K562 (cell line): ENCODE measurements at regions not wholly inside any gene's neighbourhood (a gene's known extent, or its start where the extent isn't known, plus 50 kb on each side); places are given as distances from the start of the nearest gene placed in this dataset.

Source experiments
- ATAC-seq: fragments of 200-7000 bp; cut with Tn5 transposase; 3 replicates; pipeline ENCODE4 v1.9.1; 2020; ENCODE audit warnings: moderate library complexity
- BruUV-seq: library from RNA; stranded (reverse); fragments of 400-500 nt; replicated peaks from 2 replicates; lab custom pipeline; 2021; lab: Mats Ljungman, UMichigan
- CTCF ChIA-PET: fragments of 300-600 bp; formaldehyde crosslinking; extraction: SDS; loops from one replicate; lab custom pipeline; 2021; ENCODE audit warnings: low intra/inter-chr PET ratio; lab: Yijun Ruan, JAX
- POLR2A ChIA-PET: fragments of 300-600, 350-650 bp; sonication (Branson Sonifier 250); formaldehyde crosslinking; extraction: SDS; loops from one replicate; lab custom pipeline; 2021; ENCODE audit warnings: antibody characterized with exemption, inconsistent platforms; lab: Yijun Ruan, JAX
- DNase-seq, 4 experiments: peaks; one replicate each; pipeline versions ENCODE4 v3.0.0 to v3.0.0-alpha.2; 2011 to 2018; ENCODE audit warnings: low spot score in 3 of 4, mixed read lengths in 3 of 4; ENCODE audit errors: extremely low read depth in 1 of 4
- FAIRE-seq: peaks from 2 replicates; lab custom pipeline; 2011; peaks lifted over from hg19 to GRCh38; lab: Jason Lieb, UNC
- H2AFZ ChIP-seq: 2 replicates; pipeline ENCODE4 v1.6.0; 2011; ENCODE audit warnings: low read depth, low read length, control low read depth, inconsistent platforms
- H3K27ac ChIP-seq: fragments of 200-600 bp; 3 replicates; pipeline ENCODE4 v1.8.0; 2011; ENCODE audit warnings: low read depth, mild to moderate bottlenecking, control low read depth, inconsistent platforms, low read length, moderate library complexity, mixed read lengths; ENCODE audit errors: extremely low read depth
- H3K27me3 ChIP-seq, 2 experiments: fragments of 300-600 bp in 1 of 2; 2 replicates in 1 of 2; 3 replicates in 1 of 2; pipeline versions ENCODE4 v1.6.0 to v1.8.0; 2011; ENCODE audit warnings: inconsistent platforms in 2 of 2, low read length in 2 of 2, mild to moderate bottlenecking in 1 of 2, mixed read lengths in 1 of 2, moderate library complexity in 1 of 2; ENCODE audit not compliant: control insufficient read depth in 2 of 2, insufficient read depth in 2 of 2
- H3K36me3 ChIP-seq: fragments of 300-600 bp; 3 replicates; pipeline ENCODE4 v1.8.0; 2011; ENCODE audit warnings: mild to moderate bottlenecking, low read length, inconsistent platforms; ENCODE audit not compliant: control insufficient read depth, insufficient read depth
- H3K4me1 ChIP-seq, 2 experiments: fragments of 200-600 bp in 1 of 2; replicated peaks in 1 of 2; 2 replicates in 1 of 2; 3 replicates in 1 of 2; pipeline versions ENCODE4 v1.5.1 to v1.8.0; 2011; ENCODE audit warnings: inconsistent platforms in 2 of 2, low read length in 2 of 2, mild to moderate bottlenecking in 1 of 2, mixed read lengths in 1 of 2, moderate library complexity in 1 of 2; ENCODE audit not compliant: control insufficient read depth in 2 of 2, insufficient read depth in 2 of 2
- H3K4me2 ChIP-seq: 2 replicates; pipeline ENCODE4 v1.6.1; 2011; ENCODE audit warnings: low read length, control low read depth, inconsistent platforms, mixed read lengths; ENCODE audit not compliant: insufficient read depth
- H3K4me3 ChIP-seq: fragments of 200-600 bp; sonication (generic), shearing (Covaris generic); 2 replicates; pipeline ENCODE4 v1.5.1; 2016; ENCODE audit warnings: control low read depth, inconsistent platforms
- H3K79me2 ChIP-seq: fragments of 200-600 bp; 3 replicates; pipeline ENCODE4 v1.8.0; 2011; ENCODE audit warnings: low read length, inconsistent platforms; ENCODE audit not compliant: control insufficient read depth, insufficient read depth
- H3K9ac ChIP-seq, 2 experiments: 2 replicates each; pipeline versions ENCODE4 v1.6.0 to v1.6.1; 2011; ENCODE audit warnings: low read depth in 2 of 2, low read length in 2 of 2, control low read depth in 1 of 2, inconsistent platforms in 1 of 2, mild to moderate bottlenecking in 1 of 2, mixed read lengths in 1 of 2; ENCODE audit not compliant: insufficient read depth in 1 of 2
- H3K9me1 ChIP-seq: one replicate; pipeline ENCODE4 v1.6.0; 2011; ENCODE audit warnings: inconsistent platforms, mild to moderate bottlenecking, low read length, moderate library complexity; ENCODE audit not compliant: control insufficient read depth, insufficient read depth
- H3K9me3 ChIP-seq: replicated peaks from 2 replicates; pipeline ENCODE4 v1.5.1; 2011; ENCODE audit warnings: low read depth, low read length, inconsistent platforms; ENCODE audit not compliant: control insufficient read depth, insufficient read depth
- H4K20me1 ChIP-seq: replicated peaks from 2 replicates; pipeline ENCODE4 v1.6.1; 2011; ENCODE audit warnings: low read length, inconsistent platforms, mixed read lengths; ENCODE audit not compliant: control insufficient read depth, insufficient read depth
- GTF2A2 ChIP-seq: IDR thresholded peaks from 2 replicates; pipeline ENCODE4 v1.6.1; 2016; ENCODE audit warnings: mild to moderate bottlenecking, missing genetic modification characterization, missing compliant biosample characterization
- KLF10 ChIP-seq: fragments of 250-450 bp; sonication (Bioruptor Pico); IDR thresholded peaks from 2 replicates; pipeline ENCODE4 v1.6.1; 2021; ENCODE audit warnings: matching md5 sums
- MED1 ChIP-seq: sonication (generic); formaldehyde crosslinking; IDR thresholded peaks from 2 replicates; pipeline ENCODE4 v1.8.1; 2023; ENCODE audit warnings: missing genetic modification reagents, borderline replicate concordance
- MXI1 ChIP-seq: IDR thresholded peaks from 2 replicates; pipeline ENCODE4 v1.6.1; 2011; ENCODE audit warnings: low read depth, mild to moderate bottlenecking, improper control_type of control experiment, low read length
- PURB ChIP-seq: sonication (generic); formaldehyde crosslinking; IDR thresholded peaks from 2 replicates; pipeline ENCODE4 v1.9.0; 2021; ENCODE audit warnings: low read depth, mild to moderate bottlenecking, missing genetic modification reagents
- SREBF2 ChIP-seq: sonication (generic); formaldehyde crosslinking; IDR thresholded peaks from 2 replicates; pipeline ENCODE4 v1.4.0; 2020; ENCODE audit warnings: mild to moderate bottlenecking, missing genetic modification reagents
- TCFL5 ChIP-seq: fragments of 250-450 bp; sonication (Bioruptor Pico); conservative IDR thresholded peaks from 2 replicates; pipeline ENCODE4 v1.6.1; 2021; ENCODE audit warnings: mild to moderate bottlenecking, moderate library complexity, matching md5 sums
- ZNF12 ChIP-seq: sonication (generic); formaldehyde crosslinking; IDR thresholded peaks from 2 replicates; pipeline ENCODE4 v1.4.0; 2020; ENCODE audit warnings: mild to moderate bottlenecking, missing genetic modification reagents
- ZNF644 ChIP-seq: fragments of 200-800 bp; sonication (Bioruptor generic); IDR thresholded peaks from 2 replicates; pipeline ENCODE4 v1.6.1; 2016; ENCODE audit warnings: low read depth, missing genetic modification characterization, missing compliant biosample characterization
- WGBS: fragments of 100-300 bp; shearing (Covaris generic); methylation state at CpG from one replicate; pipeline ENCODE4 v1.1.6; 2016; ENCODE audit warnings: low coverage, mixed read lengths; ENCODE audit not compliant: insufficient coverage; ENCODE audit errors: missing lambda C conversion rate; 5-methylcytosine and 5-hydroxymethylcytosine counted together
- in situ Hi-C: fragments of 300-500 bp; cut with MboI; formaldehyde crosslinking; loops from 4 replicates; pipeline ENCODE4 v1.15.0; 2018; ENCODE audit warnings: inconsistent platforms, mixed read lengths
- intact Hi-C: fragments of 100-400 bp; cut with micrococcal nuclease; formaldehyde crosslinking; loops from 2 replicates; pipeline ENCODE4 v1.14.2; 2022
- TF ChIP-seq, protein P1 (sequence below): sonication (generic); formaldehyde crosslinking; IDR thresholded peaks from 2 replicates; pipeline ENCODE4 v1.8.1; 2023; ENCODE audit warnings: mild to moderate bottlenecking, missing genetic modification reagents

DNA sequence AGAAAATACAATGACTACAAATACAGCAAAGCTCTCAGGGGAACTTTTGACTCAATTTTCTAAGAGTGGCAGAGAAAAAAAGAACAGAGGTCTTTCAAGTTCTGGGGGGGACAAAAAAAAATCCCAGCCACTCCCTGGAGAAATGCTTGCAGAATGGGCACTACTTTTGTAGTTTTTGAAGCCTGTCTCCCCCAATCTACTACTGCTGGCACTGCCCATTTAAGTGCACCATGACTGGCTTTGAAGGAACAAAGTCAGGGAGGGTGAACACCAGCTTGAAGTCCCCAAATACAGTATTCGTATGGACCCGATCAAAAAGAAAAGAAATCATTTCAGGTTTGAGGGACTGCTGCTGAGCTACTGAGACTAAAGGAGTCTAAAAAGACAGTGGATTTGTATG is 1824.4 kb downstream of the ARAP2 start:
- ChIA-PET CTCF (no interaction called here), POLR2A (no interaction called here)
- intact Hi-C loops, result no loop called here
- Histone ChIP-seq H3K9me1 (no peaks in the 10 kb centered on the region), H3K9ac (no peak overlapping the region), H3K36me3 (no peaks in the 10 kb centered on the region), H3K4me1 (no peaks in the 10 kb centered on the region), H3K9me3 (no peaks in the 10 kb centered on the region), H3K4me3 (no peak overlapping the region), H4K20me1 (no peaks in the 10 kb centered on the region), H3K27ac (no peak overlapping the region), H3K79me2 (no peaks in the 10 kb centered on the region), H2AFZ (no peak overlapping the region), H3K4me2 (no peak overlapping the region), H3K27me3 (no peaks in the 10 kb centered on the region)
- ATAC-seq (no peak), DNase-seq (no peak), FAIRE-seq (no peak)
- in situ Hi-C loops, result no loop called here
- TF ChIP-seq MXI1 (no peak), SREBF2 (CRISPR knock-in tag) (no peak), KLF10 (CRISPR knock-in tag) (no peak), GTF2A2 (tag) (no peak), PURB (no peak), ZNF644 (tag) (no peak), TCFL5 (CRISPR knock-in tag) (no peak), ZNF12 (CRISPR knock-in tag) (no peak), MED1 (no peak)
- TF ChIP-seq, protein P1, sequence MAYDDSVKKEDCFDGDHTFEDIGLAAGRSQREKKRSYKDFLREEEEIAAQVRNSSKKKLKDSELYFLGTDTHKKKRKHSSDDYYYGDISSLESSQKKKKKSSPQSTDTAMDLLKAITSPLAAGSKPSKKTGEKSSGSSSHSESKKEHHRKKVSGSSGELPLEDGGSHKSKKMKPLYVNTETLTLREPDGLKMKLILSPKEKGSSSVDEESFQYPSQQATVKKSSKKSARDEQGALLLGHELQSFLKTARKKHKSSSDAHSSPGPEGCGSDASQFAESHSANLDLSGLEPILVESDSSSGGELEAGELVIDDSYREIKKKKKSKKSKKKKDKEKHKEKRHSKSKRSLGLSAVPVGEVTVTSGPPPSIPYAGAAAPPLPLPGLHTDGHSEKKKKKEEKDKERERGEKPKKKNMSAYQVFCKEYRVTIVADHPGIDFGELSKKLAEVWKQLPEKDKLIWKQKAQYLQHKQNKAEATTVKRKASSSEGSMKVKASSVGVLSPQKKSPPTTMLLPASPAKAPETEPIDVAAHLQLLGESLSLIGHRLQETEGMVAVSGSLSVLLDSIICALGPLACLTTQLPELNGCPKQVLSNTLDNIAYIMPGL (CRISPR knock-in tag), result no peak
- no TSS peak for BruUV-seq
- 0% methylated on average over 2 of the region's 2 CpGs for WGBS
